Glutamatergic neuron (in vitro differentiated cells): ENCODE measurements at regions not wholly inside any gene's neighbourhood (a gene's known extent, or its start where the extent isn't known, plus 50 kb on each side); places are given as distances from the start of the nearest gene placed in this dataset.

Source experiments
- DNase-seq: peaks from one replicate; pipeline ENCODE4 v3.0.0; 2022
- H3K27ac Mint-ChIP-seq: one replicate; pipeline ENCODE4 v1.8.0; 2020; ENCODE audit warnings: mild to moderate bottlenecking, mixed read lengths, inconsistent platforms; ENCODE audit not compliant: unreplicated experiment
- H3K27me3 Mint-ChIP-seq: one replicate; pipeline ENCODE4 v1.8.0; 2020; ENCODE audit warnings: mild to moderate bottlenecking, moderate library complexity, mixed read lengths, inconsistent platforms; ENCODE audit not compliant: unreplicated experiment
- H3K36me3 Mint-ChIP-seq: one replicate; pipeline ENCODE4 v1.8.0; 2020; ENCODE audit warnings: mild to moderate bottlenecking, mixed read lengths, inconsistent platforms; ENCODE audit not compliant: unreplicated experiment
- H3K4me1 Mint-ChIP-seq: one replicate; pipeline ENCODE4 v1.8.0; 2020; ENCODE audit warnings: mild to moderate bottlenecking, low read depth, mixed read lengths, inconsistent platforms; ENCODE audit not compliant: unreplicated experiment
- H3K4me3 Mint-ChIP-seq: one replicate; pipeline ENCODE4 v1.8.0; 2020; ENCODE audit warnings: mild to moderate bottlenecking, mixed read lengths, inconsistent platforms; ENCODE audit not compliant: unreplicated experiment
- H3K9me3 Mint-ChIP-seq: one replicate; pipeline ENCODE4 v1.8.0; 2020; ENCODE audit warnings: mild to moderate bottlenecking, moderate library complexity, mixed read lengths, inconsistent platforms; ENCODE audit not compliant: unreplicated experiment
- CTCF ChIP-seq: fragments of 200-600 bp; sonication (generic); IDR thresholded peaks from one replicate; pipeline ENCODE4 v1.5.0; 2021; ENCODE audit not compliant: partially characterized antibody, unreplicated experiment

DNA sequence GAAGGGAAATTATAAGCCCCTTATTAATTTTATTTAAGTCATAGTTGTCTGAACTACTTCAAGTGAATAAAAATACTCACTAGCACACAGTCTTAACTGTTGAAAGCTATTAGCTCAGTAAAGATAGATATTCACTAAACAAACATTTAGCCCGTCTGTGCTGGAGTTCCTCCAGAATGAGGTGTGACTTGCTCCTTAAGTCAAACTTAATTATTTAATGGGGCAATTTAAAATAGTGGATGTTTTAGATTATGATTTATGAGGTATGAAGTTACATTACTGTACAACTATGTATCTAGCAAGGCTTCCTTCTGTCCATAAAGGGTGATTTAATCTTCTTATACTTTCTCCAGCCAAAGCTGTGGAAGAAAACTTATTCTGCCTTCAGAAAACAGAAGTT lies 414.0 kb upstream of the FLRT2 start:
- peaks cover 4% of the 10 kb centered on the region for H3K9me3 Mint-ChIP-seq
- no peak for TF ChIP-seq CTCF
- H3K36me3 Mint-ChIP-seq, result peaks cover 22% of the 10 kb centered on the region

DNA sequence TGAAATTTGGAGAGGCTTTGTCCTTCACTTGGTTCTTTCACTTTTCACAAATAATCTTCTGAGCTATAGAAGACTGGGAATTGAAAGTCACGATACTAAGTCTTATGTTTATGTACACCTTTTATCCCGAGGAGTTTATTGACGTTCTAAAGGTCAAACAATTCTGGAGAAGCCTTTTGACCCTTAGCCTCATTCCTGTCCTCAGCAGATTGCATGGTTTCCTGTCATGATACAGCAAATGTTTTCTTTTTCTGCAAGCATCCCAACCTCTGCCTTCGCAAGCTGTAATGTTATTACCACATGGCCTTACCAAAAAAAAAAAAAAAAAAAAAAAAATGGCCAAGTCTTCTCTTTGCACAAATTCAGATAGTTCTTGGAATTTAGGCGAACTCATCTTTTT lies 411.7 kb upstream of the FLRT2 start:
- Mint-ChIP-seq H3K4me1 (peaks cover 1% of the 10 kb centered on the region), H3K4me3 (no peak overlapping the region), H3K9me3 (peaks cover 1% of the 10 kb centered on the region), H3K27me3 (peaks cover 2% of the 10 kb centered on the region), H3K36me3 (peaks cover 7% of the 10 kb centered on the region), H3K27ac (no peak overlapping the region)
- no peak for TF ChIP-seq CTCF
- no peak for DNase-seq

More for the DNA sequence above, 414.0 kb upstream of the FLRT2 start:
- H3K27me3 Mint-ChIP-seq, result peaks cover 2% of the 10 kb centered on the region
- no peak overlapping the region for H3K4me3 Mint-ChIP-seq
- peaks cover 1% of the 10 kb centered on the region for H3K4me1 Mint-ChIP-seq
- no peak for DNase-seq
- H3K27ac Mint-ChIP-seq, result no peak overlapping the region

GRCh38 chr14:85122690-85123089 lies 407.3 kb upstream of the FLRT2 start:
- Mint-ChIP-seq H3K36me3 (no peaks in the 10 kb centered on the region), H3K4me1 (peaks cover 4% of the 10 kb centered on the region), H3K27ac (no peak overlapping the region), H3K27me3 (peaks cover 2% of the 10 kb centered on the region), H3K9me3 (no peaks in the 10 kb centered on the region), H3K4me3 (no peak overlapping the region)
- TF ChIP-seq CTCF, result no peak
- no peak for DNase-seq

- no peaks in the 10 kb centered on the region for H3K36me3 Mint-ChIP-seq
- TF ChIP-seq CTCF, result no peak
- no peak overlapping the region for H3K4me3 Mint-ChIP-seq
- H3K9me3 Mint-ChIP-seq, result no peaks in the 10 kb centered on the region
- H3K27ac Mint-ChIP-seq, result no peak overlapping the region
- H3K4me1 Mint-ChIP-seq, result peaks cover 2% of the 10 kb centered on the region
- peaks cover 2% of the 10 kb centered on the region for H3K27me3 Mint-ChIP-seq
- DNase-seq, result no peak
Observed at GRCh38 chr14:85123755-85124154, 406.2 kb upstream of the FLRT2 start.

DNA sequence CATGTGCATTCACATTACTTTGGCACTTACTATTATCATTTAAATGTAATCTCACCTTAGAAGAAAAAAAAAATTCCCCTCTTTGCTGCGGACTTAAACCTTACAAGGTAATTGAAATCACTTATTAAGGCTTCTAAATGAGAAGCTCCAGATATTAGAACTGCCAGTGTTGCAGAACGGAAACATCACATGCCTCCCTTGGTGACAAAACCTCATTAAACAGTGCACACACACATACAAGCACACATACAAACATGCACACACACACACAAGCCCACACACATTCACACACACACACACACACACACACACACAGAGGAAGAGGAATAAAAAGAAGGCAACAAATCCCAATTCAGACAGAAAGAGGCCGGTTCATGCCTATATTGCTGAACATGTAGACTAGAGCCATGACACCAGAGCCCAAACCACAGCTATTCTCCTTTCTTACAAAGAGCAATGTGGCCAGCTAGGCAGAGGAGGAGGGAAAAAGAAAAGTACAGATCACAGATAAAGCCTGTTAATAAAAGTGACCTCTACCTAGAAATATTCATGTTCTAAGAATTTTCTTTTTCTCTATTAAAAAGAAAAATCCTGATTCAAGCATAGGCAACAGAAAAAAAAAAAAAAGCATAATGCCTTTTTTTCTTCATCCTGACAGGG lies 405.2 kb upstream of the FLRT2 start:
- H3K9me3 Mint-ChIP-seq, result no peaks in the 10 kb centered on the region
- TF ChIP-seq CTCF, result no peak
- H3K36me3 Mint-ChIP-seq, result no peaks in the 10 kb centered on the region
- H3K4me3 Mint-ChIP-seq, result no peak overlapping the region
- no peak for DNase-seq
- H3K27ac Mint-ChIP-seq, result no peak overlapping the region
- H3K4me1 Mint-ChIP-seq, result peaks cover 2% of the 10 kb centered on the region
- peaks cover 2% of the 10 kb centered on the region for H3K27me3 Mint-ChIP-seq
